PC-3 (cell line): ENCODE measurements at regions not wholly inside any gene's neighbourhood (a gene's known extent, or its start where the extent isn't known, plus 50 kb on each side); places are given as distances from the start of the nearest gene placed in this dataset.

Experiments used
- EZH2 ChIP-seq: fragments of 300-600 bp; sonication (generic); IDR thresholded peaks from one replicate; pipeline ENCODE4 v1.6.1; 2017; ENCODE audit warnings: antibody characterized with exemption, mild to moderate bottlenecking, low read length; ENCODE audit not compliant: unreplicated experiment
- TF ChIP-seq, protein P1 (sequence below): fragments of 300-600 bp; sonication (generic); conservative IDR thresholded peaks from 2 replicates; pipeline ENCODE4 v1.5.1; 2017; ENCODE audit warnings: antibody characterized with exemption, low read depth, mild to moderate bottlenecking, low read length

DNA sequence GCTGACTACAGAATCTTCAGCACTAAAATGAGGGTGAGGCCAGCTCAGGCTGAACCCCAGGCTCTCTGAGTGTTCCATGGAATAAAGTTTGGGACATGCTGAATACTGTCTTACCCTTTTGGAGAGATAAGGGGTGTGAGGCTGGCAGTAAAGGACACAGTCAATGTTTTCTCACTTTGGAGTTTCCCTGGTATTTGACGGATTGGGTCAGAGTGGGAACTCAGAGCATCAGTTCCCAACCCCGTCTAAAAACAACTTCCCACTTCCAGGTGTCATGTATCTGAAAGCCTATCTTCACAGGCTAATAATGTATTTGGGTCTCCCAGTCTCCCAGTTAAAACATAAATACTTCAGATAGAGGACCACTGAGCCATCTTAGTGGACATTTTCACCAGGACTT, 180.7 kb downstream of the TLE3 start:
- TF ChIP-seq, protein P1, sequence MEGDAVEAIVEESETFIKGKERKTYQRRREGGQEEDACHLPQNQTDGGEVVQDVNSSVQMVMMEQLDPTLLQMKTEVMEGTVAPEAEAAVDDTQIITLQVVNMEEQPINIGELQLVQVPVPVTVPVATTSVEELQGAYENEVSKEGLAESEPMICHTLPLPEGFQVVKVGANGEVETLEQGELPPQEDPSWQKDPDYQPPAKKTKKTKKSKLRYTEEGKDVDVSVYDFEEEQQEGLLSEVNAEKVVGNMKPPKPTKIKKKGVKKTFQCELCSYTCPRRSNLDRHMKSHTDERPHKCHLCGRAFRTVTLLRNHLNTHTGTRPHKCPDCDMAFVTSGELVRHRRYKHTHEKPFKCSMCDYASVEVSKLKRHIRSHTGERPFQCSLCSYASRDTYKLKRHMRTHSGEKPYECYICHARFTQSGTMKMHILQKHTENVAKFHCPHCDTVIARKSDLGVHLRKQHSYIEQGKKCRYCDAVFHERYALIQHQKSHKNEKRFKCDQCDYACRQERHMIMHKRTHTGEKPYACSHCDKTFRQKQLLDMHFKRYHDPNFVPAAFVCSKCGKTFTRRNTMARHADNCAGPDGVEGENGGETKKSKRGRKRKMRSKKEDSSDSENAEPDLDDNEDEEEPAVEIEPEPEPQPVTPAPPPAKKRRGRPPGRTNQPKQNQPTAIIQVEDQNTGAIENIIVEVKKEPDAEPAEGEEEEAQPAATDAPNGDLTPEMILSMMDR = no peak
- TF ChIP-seq EZH2 = no peak
